Mesenchymal stem cell (in vitro differentiated cells and primary cell): ENCODE measurements at regions not wholly inside any gene's neighbourhood (a gene's known extent, or its start where the extent isn't known, plus 50 kb on each side); places are given as distances from the start of the nearest gene placed in this dataset.

Source experiments
- DNase-seq: peaks from one replicate; pipeline ENCODE4 v3.0.0-alpha.2; 2013
- H2AFZ ChIP-seq: one replicate; pipeline ENCODE4 v1.6.1; 2013; ENCODE audit warnings: low read depth, mild to moderate bottlenecking, control low read depth, inconsistent platforms, low read length, moderate library complexity
- H2AK5ac ChIP-seq: 2 replicates; pipeline ENCODE4 v1.6.1; 2013; ENCODE audit warnings: low read length, moderate library complexity, mild to moderate bottlenecking, inconsistent platforms; ENCODE audit not compliant: severe bottlenecking
- H2BK120ac ChIP-seq: one replicate; pipeline ENCODE4 v1.6.1; 2013; ENCODE audit warnings: low read depth, mild to moderate bottlenecking, inconsistent platforms, low read length, moderate library complexity
- H2BK12ac ChIP-seq, 2 experiments: one replicate each; pipeline ENCODE4 v1.6.1; 2013; ENCODE audit warnings: inconsistent platforms in 2 of 2, low read length in 2 of 2, mild to moderate bottlenecking in 2 of 2, moderate library complexity in 2 of 2, control low read depth in 1 of 2
- H2BK15ac ChIP-seq: one replicate; pipeline ENCODE4 v1.6.1; 2013; ENCODE audit warnings: mild to moderate bottlenecking, low read depth, inconsistent platforms; ENCODE audit not compliant: poor library complexity, severe bottlenecking
- H2BK5ac ChIP-seq: 2 replicates; pipeline ENCODE4 v1.6.1; 2013; ENCODE audit warnings: low read depth, mild to moderate bottlenecking, low read length, control low read depth, inconsistent platforms; ENCODE audit not compliant: poor library complexity, severe bottlenecking
- H3K14ac ChIP-seq, 2 experiments: one replicate each; pipeline ENCODE4 v1.6.1; 2013; ENCODE audit warnings: inconsistent platforms in 2 of 2, low read length in 2 of 2, control low read depth in 1 of 2, mild to moderate bottlenecking in 1 of 2, moderate library complexity in 1 of 2
- H3K18ac ChIP-seq, 2 experiments: one replicate each; pipeline ENCODE4 v1.6.1; 2013; ENCODE audit warnings: inconsistent platforms in 2 of 2, low read length in 2 of 2, control low read depth in 1 of 2, low read depth in 1 of 2, mild to moderate bottlenecking in 1 of 2
- H3K23ac ChIP-seq, 2 experiments: one replicate each; pipeline ENCODE4 v1.6.1; 2013; ENCODE audit warnings: inconsistent platforms in 2 of 2, low read length in 2 of 2, mild to moderate bottlenecking in 2 of 2, moderate library complexity in 2 of 2, control low read depth in 1 of 2
- H3K27ac ChIP-seq: 2 replicates; pipeline ENCODE4 v1.5.1; 2013; ENCODE audit warnings: mild to moderate bottlenecking, moderate library complexity, low read length, control low read depth, inconsistent platforms; ENCODE audit not compliant: poor library complexity, severe bottlenecking
- H3K27me3 ChIP-seq, 2 experiments: 2 replicates each; pipeline versions ENCODE4 v1.6.1 to v1.7.0; 2013; ENCODE audit warnings: low read length in 2 of 2, mild to moderate bottlenecking in 2 of 2, moderate library complexity in 2 of 2, control low read depth in 1 of 2, inconsistent platforms in 1 of 2; ENCODE audit not compliant: control insufficient read depth in 1 of 2, insufficient read depth in 1 of 2
- H3K36me3 ChIP-seq, 2 experiments: 2 replicates each; pipeline versions ENCODE4 v1.6.1 to v1.7.0; 2013; ENCODE audit warnings: low read length in 2 of 2, control low read depth in 1 of 2, inconsistent platforms in 1 of 2, low read depth in 1 of 2, mild to moderate bottlenecking in 1 of 2; ENCODE audit not compliant: insufficient read depth in 2 of 2, control insufficient read depth in 1 of 2
- H3K4ac ChIP-seq, 2 experiments: one replicate each; pipeline ENCODE4 v1.6.1; 2013; ENCODE audit warnings: inconsistent platforms in 2 of 2, low read length in 2 of 2, mild to moderate bottlenecking in 2 of 2, moderate library complexity in 2 of 2, control low read depth in 1 of 2, low read depth in 1 of 2
- H3K4me1 ChIP-seq: 2 replicates; pipeline ENCODE4 v1.6.1; 2013; ENCODE audit warnings: low read depth, low read length, control low read depth; ENCODE audit not compliant: control insufficient read depth, insufficient read depth
- H3K4me2 ChIP-seq: 2 replicates; pipeline ENCODE4 v1.6.1; 2013; ENCODE audit warnings: low read length, mild to moderate bottlenecking, inconsistent platforms; ENCODE audit not compliant: poor library complexity, severe bottlenecking
- H3K4me3 ChIP-seq, 2 experiments: 2 replicates each; pipeline versions ENCODE4 v1.5.1 to v1.7.0; 2013; ENCODE audit warnings: low read length in 2 of 2, mild to moderate bottlenecking in 2 of 2, control low read depth in 1 of 2, low read depth in 1 of 2; ENCODE audit not compliant: insufficient read depth in 1 of 2
- H3K79me1 ChIP-seq: replicated peaks from 2 replicates; pipeline ENCODE4 v1.6.1; 2013; ENCODE audit warnings: mild to moderate bottlenecking, control low read depth, low read length, inconsistent platforms; ENCODE audit not compliant: poor library complexity, severe bottlenecking
- H3K9ac ChIP-seq: 2 replicates; pipeline ENCODE4 v1.7.0; 2013; ENCODE audit warnings: mild to moderate bottlenecking, low read length, moderate library complexity
- H3K9me3 ChIP-seq: 2 replicates; pipeline ENCODE4 v1.7.0; 2013; ENCODE audit warnings: mild to moderate bottlenecking, low read length; ENCODE audit not compliant: control insufficient read depth
- H4K8ac ChIP-seq: one replicate; pipeline ENCODE4 v1.6.1; 2013; ENCODE audit warnings: inconsistent platforms, mild to moderate bottlenecking, low read length, moderate library complexity
- H4K91ac ChIP-seq: one replicate; pipeline ENCODE4 v1.6.1; 2013; ENCODE audit warnings: mild to moderate bottlenecking, low read length, inconsistent platforms
- WGBS: methylation state at CpG from one replicate; pipeline ENCODE4 v1.1.7; 2013; ENCODE audit warnings: mixed read lengths; 5-methylcytosine and 5-hydroxymethylcytosine counted together

GRCh38 chr6:40717411-40718057 is 130.4 kb upstream of the LRFN2 start:
- Histone ChIP-seq H3K14ac (no peak overlapping the region), H3K23ac (no peak overlapping the region), H2AFZ (no peak overlapping the region), H3K4me1 (peaks cover 30% of the 10 kb centered on the region), H2BK15ac (no peak overlapping the region), H3K27ac (no peak overlapping the region), H2BK120ac (no peak overlapping the region), H3K9me3 (no peaks in the 10 kb centered on the region), H3K79me1 (no peaks in the 10 kb centered on the region), H3K27me3 (peaks cover 13 to 14% of the 10 kb centered on the region in 2 experiments), H3K4me3 (no peak overlapping the region), H3K36me3 (no peaks in the 10 kb centered on the region), H3K4ac (no peak overlapping the region), H3K18ac (no peak overlapping the region), H2AK5ac (no peak overlapping the region), H3K4me2 (no peak overlapping the region), H2BK12ac (no peak overlapping the region), H3K9ac (no peak overlapping the region), H2BK5ac (no peak overlapping the region), H4K91ac (no peak overlapping the region), H4K8ac (no peak overlapping the region)
- DNase-seq: no peak
- 82% methylated on average over 2 of the region's 3 CpGs for WGBS

GRCh38 chr6:40715570-40716403 is 128.6 kb upstream of the LRFN2 start:
- 60% methylated on average over 11 of the region's 12 CpGs for WGBS
- no peak overlapping the region for H3K4ac ChIP-seq

GRCh38 chr6:40714576-40715564 is 127.7 kb upstream of the LRFN2 start:
- Histone ChIP-seq H3K23ac (no peak overlapping the region), H3K9me3 (no peaks in the 10 kb centered on the region), H3K4me1 (peaks cover 6% of the 10 kb centered on the region), H3K18ac (no peak overlapping the region), H3K27me3 (peaks cover 27 to 40% of the 10 kb centered on the region in 2 experiments), H3K27ac (no peak overlapping the region), H2AFZ (no peak overlapping the region), H3K14ac (no peak overlapping the region), H2BK120ac (no peak overlapping the region), H2AK5ac (no peak overlapping the region), H2BK5ac (no peak overlapping the region), H3K9ac (no peak overlapping the region), H3K4me3 (no peak overlapping the region), H2BK12ac (no peak overlapping the region), H3K36me3 (no peaks in the 10 kb centered on the region), H2BK15ac (no peak overlapping the region), H3K4ac (no peak overlapping the region), H4K8ac (no peak overlapping the region), H3K4me2 (no peak overlapping the region), H4K91ac (no peak overlapping the region), H3K79me1 (no peaks in the 10 kb centered on the region)
- WGBS: 90% methylated on average over 8 of the region's 8 CpGs
- DNase-seq: no peak

More at GRCh38 chr6:40715570-40716403, 128.6 kb upstream of the LRFN2 start:
- Histone ChIP-seq H2BK5ac (no peak overlapping the region), H4K8ac (no peak overlapping the region), H3K4me3 (no peak overlapping the region), H2AFZ (no peak overlapping the region), H3K9me3 (no peaks in the 10 kb centered on the region), H3K18ac (no peak overlapping the region), H3K4me1 (peaks cover 15% of the 10 kb centered on the region), H3K4me2 (no peak overlapping the region), H3K14ac (no peak overlapping the region), H4K91ac (no peak overlapping the region), H3K36me3 (no peaks in the 10 kb centered on the region), H3K9ac (no peak overlapping the region), H2BK12ac (no peak overlapping the region), H3K79me1 (no peaks in the 10 kb centered on the region), H2AK5ac (no peak overlapping the region), H3K23ac (no peak overlapping the region), H2BK15ac (no peak overlapping the region), H3K27ac (no peak overlapping the region), H3K27me3 (peaks cover 27 to 31% of the 10 kb centered on the region in 2 experiments), H2BK120ac (no peak overlapping the region)
- no peak for DNase-seq
